HG02852 (cell line): ENCODE measurements at regions not wholly inside any gene's neighbourhood (a gene's known extent, or its start where the extent isn't known, plus 50 kb on each side); places are given as distances from the start of the nearest gene placed in this dataset.

Experiments
- ATAC-seq: cut with Tn5 transposase; IDR thresholded peaks from one replicate; pipeline ENCODE4 v1.9.1; 2021; ENCODE audit warnings: mild to moderate bottlenecking, moderate library complexity; ENCODE audit not compliant: unreplicated experiment

DNA sequence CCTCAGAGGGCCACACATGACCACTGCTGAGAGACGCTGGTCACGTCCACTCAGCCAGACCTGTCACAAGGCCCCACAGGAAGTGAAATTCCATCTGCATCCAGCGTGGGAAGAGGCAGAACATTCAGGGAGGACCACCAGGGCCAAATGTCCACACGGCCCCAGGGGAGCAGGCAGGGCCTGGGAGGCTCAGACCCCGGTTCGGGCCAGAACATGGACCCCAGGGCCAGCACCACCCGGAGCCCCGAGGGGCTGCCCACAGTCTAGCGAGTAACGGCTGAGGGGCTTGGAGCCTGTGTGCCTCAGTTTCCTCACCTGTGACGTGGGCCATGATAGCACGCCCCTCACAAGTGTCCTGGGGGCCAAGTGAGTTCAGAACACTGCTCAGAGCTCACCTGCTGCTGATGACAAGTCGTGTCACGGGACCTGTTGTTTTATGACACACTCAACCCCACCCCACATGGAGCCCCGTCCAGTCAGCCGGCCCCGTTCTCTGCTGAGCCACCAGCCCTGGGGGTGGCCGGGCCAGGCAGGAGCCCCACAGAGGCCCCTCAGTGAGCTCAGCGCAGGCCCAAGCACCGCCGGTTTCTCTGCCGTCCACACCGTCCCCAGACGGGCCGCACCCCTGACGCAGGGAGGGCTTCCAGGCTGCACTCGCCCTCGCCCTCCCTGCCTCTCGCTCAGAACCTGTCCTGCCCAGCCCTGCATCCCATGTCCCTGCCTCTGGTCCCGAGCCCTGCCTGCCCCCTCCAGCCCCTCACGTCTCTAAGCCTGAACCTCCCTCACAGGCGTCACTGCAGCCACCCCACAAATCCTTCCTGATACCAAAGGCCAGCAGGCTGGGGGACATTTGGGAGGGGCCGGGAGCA, 79.5 kb upstream of the GALNT9 start:
- ATAC-seq, result no peak

DNA sequence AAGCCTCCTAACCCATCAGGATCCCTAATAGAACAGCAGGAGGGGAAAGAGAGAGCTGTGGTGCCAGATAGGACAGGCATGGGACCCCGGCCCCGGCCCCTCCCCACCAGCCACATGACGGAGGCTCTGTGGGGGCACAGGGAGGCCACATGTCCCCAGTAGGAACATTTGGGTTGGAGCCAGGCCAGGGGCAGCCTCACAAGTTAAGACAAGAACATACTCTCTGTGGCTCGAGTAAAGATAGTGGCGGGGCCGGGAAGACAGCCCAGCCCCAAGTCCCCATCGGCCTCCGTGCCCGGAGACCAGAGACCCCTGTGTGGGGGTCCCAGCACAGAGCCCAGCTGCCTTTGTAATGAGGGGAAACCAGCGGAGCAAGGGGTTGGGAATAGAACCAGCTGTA, 78.6 kb upstream of the GALNT9 start:
- ATAC-seq, result no peak

DNA sequence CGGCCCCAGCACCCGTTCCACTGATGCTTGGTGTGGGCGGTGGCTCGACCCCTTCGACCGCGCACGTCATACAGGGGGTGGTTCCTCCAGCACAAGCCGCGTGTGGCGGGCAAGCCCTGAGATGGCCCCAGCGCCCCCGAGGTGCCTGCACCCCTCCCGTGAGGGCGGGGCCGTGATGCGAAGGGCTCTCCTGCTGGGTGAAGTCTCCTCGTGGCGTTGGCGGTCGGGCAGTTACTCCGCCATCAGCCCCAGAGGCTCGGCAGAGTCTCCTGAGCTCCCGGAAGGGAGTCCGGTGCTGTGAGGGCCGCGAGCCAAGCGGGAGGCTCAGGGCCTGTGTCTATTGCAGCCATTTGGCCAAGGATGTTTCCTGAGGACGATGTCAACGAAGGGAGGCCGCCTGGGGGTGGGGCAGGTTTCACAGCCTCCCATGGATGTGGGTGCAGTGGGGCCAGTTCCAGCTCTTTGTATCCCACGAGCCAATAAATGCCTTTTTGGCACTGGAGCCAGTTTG, 78.1 kb upstream of the GALNT9 start:
- no peak for ATAC-seq

DNA sequence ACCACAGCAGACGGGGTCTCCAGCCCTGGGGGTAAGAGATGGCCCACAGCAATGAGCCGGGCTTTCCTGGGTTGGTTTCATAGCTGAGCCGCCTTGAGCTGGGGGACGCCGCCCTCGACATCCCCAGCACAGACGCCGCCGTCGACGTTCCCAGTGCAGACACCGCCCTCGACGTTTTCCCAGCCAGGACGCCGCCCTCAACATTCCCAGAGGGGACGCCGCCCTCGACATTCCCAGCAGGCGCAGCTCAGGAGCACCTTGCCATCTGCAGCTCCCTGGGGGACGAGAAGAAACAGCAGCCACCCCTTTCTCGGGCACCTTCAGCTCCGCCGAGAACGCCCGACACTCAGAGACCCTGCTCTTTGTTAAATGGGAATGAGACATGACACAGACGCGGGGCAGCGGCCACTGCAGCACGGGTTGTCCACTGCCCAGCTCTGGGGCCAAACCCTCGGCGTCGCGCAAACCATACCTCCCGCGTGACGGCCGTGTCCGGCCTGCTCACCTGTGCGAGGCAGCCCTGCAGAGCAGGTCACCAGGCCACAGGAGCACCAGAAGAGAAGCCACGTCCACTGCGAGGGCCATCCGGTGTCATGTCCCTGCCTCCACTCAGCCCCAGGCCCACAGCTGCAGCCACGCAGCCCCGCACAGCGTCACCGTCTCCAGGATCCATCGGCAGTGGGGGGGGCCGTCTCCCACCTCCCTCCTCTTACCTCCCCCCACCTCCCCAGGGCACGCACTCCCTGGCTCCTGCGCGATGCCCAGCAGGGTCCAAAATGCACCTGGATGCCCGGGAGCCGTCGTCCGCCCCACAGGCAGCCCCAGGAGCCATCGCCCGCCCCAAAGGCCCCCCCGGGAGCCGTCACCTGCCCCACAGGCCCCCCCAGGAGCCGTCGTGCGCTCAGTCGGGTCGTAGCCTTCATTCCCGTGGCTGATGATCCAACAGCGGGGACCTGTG, 77.4 kb upstream of the GALNT9 start:
- ATAC-seq, result no peak

DNA sequence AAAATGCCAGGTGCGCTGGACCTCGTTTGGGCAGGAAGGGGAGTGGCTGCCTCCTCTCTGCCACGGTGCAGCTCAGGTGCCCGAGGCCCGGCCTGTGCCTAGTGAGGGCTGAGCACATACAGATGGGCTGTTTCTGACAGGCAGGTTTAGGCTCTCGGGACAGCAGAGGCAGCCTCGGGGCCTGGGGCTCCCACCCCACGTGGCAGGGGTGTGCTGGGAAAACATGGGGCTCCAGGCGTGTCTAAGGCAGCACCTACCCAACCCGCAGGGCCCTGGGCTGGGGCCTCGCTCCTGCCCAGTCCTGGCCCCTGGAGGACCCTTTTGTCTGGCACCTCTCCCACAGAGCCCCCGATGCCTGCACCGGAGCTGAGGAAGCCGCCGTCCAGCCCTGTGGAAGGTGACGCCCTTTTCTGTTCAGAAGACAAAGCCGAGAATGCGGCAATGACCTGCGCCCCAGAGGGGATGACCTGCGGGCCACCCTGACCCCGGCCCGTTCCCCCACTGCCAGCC, 76.4 kb upstream of the GALNT9 start:
- ATAC-seq, result no peak

DNA sequence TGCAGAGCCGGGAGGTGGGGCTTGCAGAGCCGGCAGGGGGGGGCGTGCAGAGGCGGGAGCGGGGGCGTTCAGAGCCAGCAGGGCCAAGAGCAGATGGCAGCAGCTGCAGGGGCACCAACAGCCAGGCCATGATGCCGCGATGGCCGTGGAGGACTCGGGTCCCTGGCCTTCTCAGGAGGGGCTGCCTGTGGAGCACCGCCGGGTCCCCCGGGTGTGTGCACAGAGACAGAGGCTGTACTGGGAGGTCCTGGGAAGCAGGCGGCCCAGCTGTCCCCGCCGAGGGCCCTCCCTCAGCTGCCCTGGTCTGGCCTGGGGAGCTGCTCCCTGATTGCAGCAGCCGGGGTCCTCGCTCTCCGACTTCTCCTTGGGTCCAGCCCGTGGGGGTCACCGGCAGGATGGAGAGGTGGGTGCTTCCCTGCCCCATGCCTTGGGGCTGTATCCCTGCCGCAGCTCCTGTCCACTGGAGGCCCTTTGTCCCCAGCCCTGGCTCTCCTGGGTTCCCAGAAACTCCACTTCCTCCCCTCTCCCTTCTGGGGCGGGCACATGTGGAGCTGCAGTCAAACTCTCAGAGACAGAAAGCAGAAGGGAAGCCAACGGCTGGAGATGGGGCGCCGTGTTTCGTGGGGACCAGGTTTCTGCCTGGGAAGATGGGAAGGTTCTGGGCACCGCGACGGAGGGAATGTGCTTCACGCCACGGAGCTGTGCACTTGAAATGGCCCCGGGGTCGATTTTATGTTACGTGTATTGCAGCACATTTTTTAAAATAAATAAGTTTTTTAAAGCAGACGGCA, 75.8 kb upstream of the GALNT9 start:
- ATAC-seq, result no peak

DNA sequence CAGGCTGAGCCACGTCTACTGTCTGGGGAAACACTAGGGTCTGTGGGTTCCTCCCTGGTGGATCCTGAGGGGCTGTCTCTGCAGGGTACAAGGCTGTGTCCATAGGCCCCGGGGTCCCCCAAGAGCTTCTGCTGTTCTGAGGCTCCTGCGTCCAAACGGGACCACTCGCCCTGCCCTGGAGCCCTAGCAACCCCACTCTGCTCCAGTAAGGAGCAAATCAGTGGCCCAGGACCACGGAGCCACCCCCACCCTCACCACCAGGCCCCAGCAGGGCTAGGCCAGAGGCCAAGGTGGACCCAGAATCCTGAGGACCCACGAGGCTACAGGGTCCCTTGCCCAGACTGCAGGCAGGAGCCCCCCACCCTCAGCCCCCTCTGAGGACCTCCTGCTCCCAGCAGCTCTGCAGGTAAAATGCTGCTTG, 75.1 kb upstream of the GALNT9 start:
- no peak for ATAC-seq

DNA sequence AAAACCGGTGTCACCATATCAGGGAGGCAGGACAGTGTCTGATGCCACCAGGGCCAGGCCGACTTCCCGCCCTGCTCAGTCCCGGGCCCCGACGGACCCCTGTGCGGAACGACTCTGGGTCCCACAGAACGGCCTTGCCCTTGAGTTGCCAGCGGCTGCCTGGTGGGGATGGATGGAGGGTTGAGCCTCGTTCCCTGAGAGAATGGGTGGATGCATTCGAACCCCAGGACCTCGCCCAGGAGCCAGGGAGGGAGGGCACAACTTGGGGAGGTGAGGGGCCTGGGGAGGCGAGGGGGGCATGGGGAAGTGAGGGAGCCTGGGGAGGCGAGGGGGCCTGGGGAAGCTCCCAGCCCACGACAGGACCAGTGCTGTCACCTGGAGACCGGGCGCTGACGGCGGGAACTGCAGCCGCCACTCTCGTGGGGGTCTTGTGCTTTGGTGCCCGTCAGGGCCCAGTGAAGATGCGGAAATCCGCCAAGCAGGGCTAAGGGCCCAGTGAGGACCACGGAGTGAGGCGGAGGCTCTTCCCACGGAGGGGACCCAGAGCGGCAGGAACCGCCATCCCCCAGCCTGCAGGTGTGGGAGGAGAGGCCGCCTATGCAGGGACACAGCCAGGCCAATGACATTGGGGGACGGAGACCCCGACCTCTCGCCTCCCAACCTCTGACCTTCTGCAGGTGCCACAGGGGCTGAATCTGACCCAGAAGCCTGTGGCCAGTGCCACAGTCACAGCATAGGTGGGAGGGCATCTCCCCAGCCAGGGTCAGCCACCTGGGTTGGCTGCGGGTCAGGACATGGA, 74.4 kb upstream of the GALNT9 start:
- no peak for ATAC-seq

DNA sequence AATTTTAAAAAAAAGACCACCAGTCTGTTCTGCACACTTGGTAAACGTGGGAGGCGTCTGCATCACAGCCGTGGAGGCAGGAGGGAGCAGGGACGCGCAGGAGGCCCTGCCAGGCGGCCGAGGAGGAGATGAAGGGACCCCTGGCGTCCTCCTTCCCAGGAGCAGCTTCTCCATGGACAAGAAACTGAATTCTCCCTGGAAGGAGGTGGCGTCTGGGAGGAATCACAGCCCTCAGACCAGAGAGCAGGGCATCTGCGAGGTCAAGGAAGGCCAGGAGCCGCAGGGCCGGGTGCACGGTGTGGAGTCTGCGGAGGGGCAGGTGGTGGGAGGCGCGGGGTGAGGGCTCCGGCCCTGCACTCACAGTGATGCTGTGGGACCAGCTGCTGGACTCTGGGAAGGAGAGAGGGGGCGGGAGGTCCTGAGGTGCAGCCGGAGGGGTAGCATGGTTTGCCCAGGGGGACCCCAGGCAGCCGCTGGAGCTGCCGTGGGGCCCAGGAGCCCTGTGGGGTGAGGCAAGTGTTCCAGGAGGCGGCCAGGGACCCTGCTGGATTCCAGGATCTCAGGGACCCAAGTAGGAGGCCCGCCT, 73.5 kb upstream of the GALNT9 start:
- no peak for ATAC-seq

DNA sequence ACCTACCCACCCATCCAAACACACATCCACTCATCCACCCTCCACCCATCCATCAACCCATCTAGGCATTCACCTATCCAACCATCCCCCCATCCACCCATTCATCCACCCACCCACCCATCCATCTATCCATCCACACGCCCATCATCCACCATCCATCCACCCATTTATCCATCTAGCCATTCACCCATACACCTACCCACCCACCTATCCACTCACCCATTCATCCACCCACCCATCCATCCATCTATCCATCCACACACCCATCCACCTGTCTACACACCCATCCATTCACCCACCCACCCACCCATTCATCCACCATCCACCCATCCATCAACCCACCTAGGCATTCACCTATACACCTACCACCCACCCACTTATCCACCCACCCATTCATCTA, 72.6 kb upstream of the GALNT9 start:
- ATAC-seq, result no peak

DNA sequence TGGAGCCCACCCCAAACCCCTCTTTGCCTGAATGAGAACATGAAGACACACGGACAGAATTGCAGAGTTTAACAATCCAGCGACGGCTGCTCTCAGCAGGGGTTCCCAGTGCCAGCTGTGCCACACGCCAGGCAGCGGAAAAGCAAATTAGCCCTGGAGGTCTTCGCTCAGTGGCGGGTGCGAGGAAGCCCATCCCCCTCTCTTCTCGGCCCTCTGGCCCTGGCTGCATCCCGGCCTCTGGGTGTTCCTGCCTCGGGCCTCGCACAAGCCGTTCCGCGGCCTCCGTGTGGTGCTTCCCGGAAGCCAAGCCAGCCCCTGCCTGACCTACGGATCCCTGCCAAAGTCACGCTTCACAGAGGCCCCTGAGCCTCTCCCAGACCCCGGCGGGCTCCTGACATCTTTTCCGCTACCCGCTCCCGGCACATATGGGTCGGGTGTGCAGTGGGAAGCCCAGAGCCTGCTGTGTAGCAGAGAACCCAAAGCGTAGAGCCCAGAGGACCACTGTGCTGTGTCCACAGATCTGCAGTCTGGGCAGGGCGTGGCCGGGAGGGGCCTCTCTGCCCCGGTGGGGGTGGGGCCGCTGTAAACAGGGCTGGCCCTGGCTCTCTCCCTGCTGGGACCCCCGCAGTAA, 70.7 kb upstream of the GALNT9 start:
- no peak for ATAC-seq

DNA sequence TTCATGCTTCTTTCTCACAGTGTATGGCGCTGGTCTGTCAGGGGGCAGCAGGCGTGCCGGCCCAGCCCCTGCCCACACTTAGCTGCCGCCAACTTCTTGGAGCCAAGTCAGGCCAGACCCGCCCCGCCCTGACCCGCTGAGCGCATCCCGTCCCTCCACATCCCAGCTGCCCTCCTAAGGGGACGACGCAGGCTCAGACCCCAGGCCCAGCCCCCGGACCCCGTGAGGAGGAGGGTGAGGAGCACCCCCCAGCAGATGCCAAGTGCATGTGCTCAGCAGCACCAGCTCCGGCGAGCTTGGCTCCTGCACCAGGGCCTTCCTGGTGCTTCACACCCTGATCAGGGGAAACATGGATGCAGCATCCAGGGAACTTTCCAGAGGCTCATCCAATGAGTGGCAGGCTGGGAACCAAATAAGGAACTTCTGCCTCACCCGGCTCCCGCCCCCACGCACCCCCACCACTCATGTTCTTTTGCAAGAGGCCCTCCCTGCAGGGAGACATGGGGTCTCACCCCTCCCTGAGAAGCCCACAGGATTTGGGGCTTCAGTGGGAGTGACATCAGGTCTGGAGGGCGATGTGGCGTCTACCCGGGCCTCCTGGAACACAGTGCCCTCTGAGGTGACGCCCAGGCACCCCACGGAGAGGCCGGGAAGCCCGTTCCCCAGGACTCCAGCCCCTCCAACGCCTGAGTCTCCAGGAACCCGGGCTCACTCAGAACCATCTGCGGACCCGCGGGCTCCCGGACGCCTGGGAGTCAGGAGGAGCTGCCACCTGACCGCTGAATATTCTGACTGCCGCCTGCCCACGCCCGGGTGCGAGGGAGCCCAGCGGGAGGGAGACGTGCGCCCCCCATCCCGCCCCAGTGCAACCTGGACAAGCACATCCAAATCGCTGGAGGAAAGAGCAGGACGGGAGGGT, 70.0 kb upstream of the GALNT9 start:
- ATAC-seq, result no peak

DNA sequence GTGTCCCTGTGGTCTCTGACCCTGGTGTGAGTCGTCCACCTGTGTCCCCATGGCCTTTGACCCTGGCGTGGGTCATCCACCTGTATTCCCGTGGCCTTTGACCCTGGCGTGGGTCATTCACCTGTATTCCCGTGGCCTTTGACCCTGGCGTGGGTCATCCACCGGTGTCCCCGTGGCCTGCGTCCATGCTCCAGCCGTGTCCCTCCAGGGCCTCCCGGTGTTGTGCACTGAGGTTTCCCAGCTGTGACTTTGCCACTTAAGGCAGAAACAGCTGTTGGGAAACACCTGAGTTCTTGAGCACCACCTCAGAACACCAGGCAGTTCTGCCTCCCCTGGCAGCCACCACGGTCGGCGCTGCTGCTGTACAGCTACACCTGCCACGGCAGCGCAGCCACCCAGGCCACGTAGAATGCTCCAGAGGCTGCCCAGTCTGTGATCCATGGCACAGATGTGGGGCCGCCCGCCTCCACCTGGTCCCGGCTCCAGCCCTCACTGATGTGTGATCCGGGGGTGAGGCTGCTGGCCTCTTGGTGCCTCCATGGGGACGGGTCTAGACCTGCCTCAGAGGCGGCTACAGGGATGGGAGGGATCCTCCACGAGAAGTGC, 69.1 kb upstream of the GALNT9 start:
- no peak for ATAC-seq

DNA sequence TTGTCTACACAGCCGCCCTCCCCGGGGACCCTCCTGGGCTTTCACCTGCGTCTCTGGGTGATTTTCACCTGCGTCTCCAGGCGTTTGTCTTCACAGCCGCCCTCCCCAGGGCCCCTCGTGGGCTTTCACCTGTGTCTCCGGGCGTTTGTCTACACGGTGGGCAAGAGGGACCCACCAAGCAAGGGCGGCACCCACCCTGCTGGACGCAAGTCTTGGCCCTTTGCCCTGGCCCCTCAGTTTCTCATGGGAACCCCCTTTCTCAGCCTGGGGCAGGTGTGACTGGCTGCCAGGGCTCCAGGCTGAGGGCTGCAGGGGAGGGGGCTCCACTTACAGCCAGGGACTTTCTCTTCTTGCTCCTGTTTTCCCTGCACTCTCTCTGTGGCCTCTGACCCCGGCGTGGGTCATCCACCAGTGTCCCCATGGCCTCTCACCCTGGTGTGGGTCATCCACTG, 68.6 kb upstream of the GALNT9 start:
- ATAC-seq, result no peak

DNA sequence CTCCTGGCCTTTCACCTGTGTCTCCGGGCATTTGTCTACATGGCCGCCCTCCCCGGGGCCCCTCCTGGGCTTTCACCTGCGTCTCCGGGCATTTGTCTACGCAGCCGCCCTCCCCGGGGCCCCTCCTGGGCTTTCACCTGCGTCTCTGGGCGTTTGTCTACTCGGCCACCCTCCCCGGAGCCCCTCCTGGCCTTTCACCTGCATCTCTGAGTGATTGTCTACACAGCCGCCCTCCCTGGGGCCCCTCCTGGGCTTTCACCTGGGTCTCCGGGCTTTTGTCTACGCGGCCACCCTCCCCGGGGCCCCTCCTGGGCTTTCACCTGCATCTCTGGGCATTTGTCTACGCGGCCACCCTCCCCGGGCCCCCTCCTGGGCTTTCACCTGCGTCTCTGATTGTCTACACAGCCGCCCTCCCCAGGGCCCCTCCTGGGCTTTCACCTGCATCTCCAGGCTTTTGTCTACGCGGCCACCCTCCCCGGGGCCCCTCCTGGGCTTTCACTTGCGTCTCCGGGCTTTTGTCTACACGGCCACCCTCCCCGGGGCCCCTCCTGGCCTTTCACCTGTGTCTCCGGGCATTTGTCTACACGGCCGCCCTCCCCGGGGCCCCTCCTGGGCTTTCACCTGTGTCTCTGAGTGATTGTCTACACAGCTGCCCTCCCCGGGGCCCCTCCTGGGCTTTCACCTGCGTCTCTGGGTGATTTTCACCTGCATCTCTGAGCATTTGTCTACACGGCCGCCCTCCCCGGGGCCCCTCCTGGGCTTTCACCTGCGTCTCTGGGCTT, 68.0 kb upstream of the GALNT9 start:
- no peak for ATAC-seq

DNA sequence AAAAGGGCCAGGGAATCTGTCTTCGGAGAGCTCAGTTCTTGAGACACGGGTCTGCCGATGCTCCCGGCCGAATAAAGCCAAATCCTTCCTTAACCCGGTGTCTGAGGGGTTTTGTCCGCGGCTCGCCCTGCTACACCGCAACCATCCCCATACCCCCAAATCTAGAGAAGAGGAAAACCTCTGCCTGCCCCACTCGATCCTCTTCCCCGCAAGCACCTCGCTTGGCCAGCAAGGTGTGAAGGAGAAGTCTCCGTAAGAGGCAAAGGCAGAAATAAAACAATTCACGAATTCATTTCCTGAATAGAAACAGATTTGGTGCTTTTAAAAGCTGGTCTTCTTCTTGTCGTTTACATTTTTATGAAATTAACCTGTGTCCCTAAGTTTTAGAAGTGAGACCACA, 67.3 kb upstream of the GALNT9 start:
- no peak for ATAC-seq

DNA sequence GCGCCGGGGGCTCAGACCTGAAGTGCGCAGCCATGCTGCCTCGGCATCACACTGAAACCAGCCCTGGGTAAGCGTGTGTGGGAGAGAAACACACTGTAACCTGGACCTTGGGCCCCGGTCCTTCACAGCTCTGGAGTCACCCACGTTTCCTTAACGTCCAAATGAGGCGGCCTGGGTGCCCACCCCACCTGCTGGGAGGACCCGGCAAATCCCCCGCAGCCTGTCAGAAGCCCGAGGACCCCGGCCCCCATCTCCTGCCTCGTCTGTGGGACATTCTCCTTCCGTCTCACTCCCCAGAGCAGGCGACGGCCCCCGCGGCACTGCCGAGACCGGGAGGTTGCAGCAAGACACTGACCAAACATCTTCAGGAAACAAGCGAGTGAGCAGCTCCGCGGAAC, 66.5 kb upstream of the GALNT9 start:
- no peak for ATAC-seq
